ENCODE measurements at regions not wholly inside any gene's neighbourhood (a gene's known extent, or its start where the extent isn't known, plus 50 kb on each side); places are given as distances from the start of the nearest gene placed in this dataset.

- TF ChIP-seq CTCF (IDR thresholded peaks at IDR 0.05), result no peak
- TF ChIP-seq EP300 (IDR thresholded peaks at IDR 0.05; ENCODE audit: borderline replicate concordance in 1 of 2, low read depth in 1 of 2, low read length in 1 of 2), result no peak
- no peak for TF ChIP-seq EZH2phosphoT487 (IDR thresholded peaks at IDR 0.05; ENCODE audit: borderline replicate concordance, low read depth)
- no peak for TF ChIP-seq GATA2 (CRISPR knock-in tag; IDR thresholded peaks at IDR 0.05)
- no peak for TF ChIP-seq MAX (IDR thresholded peaks at IDR 0.05; ENCODE audit: low read depth)
- no peak for TF ChIP-seq RFX5 (IDR thresholded peaks at IDR 0.05; ENCODE audit: low read length)
- TF ChIP-seq CHD2 (IDR thresholded peaks at IDR 0.05; ENCODE audit: low read length, partially characterized antibody), result no peak
- TF ChIP-seq REST (IDR thresholded peaks at IDR 0.05; ENCODE audit: low read depth, low read length), result no peak
- TF ChIP-seq PBX3 (IDR thresholded peaks at IDR 0.05), result no peak
- TF ChIP-seq FOXM1 (IDR thresholded peaks at IDR 0.05; ENCODE audit: low read depth), result no peak
- TF ChIP-seq ELF1 (IDR thresholded peaks at IDR 0.05), result no peak
- no peak for TF ChIP-seq TAF1 (IDR thresholded peaks at IDR 0.05; ENCODE audit: borderline replicate concordance, low read depth, low read length)
- no peak for TF ChIP-seq FOSL2 (IDR thresholded peaks at IDR 0.05; ENCODE audit: borderline replicate concordance, low read depth)
- TF ChIP-seq MXI1 (IDR thresholded peaks at IDR 0.05; ENCODE audit: low read depth, low read length), result no peak
These were observed 74.6 kb downstream of the RBM11 start for GRCh38 chr21:14290576-14290975.

Data from SK-N-SH (cell line).